PC-3 (cell line): ENCODE measurements at regions not wholly inside any gene's neighbourhood (a gene's known extent, or its start where the extent isn't known, plus 50 kb on each side); places are given as distances from the start of the nearest gene placed in this dataset.

Experiments
- ATAC-seq: fragments of 200-7000 bp; cut with Tn5 transposase; 2 replicates; pipeline ENCODE4 v1.9.1; 2020; ENCODE audit warnings: mild to moderate bottlenecking, moderate library complexity
- BruUV-seq: library from RNA; stranded (reverse); fragments of 400-500 nt; replicated peaks from 2 replicates; lab custom pipeline; 2021; lab: Mats Ljungman, UMichigan
- CTCF ChIA-PET: fragments of 300-600 bp; sonication (Branson Sonifier 250); formaldehyde crosslinking; loops from one replicate; lab custom pipeline; 2022; ENCODE audit warnings: antibody characterized with exemption; lab: Charles Lee
- POLR2A ChIA-PET: fragments of 300-600 bp; sonication (Branson Sonifier 250); formaldehyde crosslinking; loops from one replicate; lab custom pipeline; 2022; ENCODE audit warnings: antibody characterized with exemption; ENCODE audit not compliant: unreplicated experiment; lab: Charles Lee
- DNase-seq: peaks from one replicate; pipeline ENCODE4 v3.0.0-alpha.2; 2015
- H2AFZ ChIP-seq: fragments of 300-600 bp; sonication (generic); 2 replicates; pipeline ENCODE4 v1.6.0; 2016; ENCODE audit warnings: antibody characterized with exemption, low read length
- H3F3A ChIP-seq: fragments of 300-600 bp; sonication (generic); one replicate; pipeline ENCODE4 v1.6.0; 2017; ENCODE audit warnings: antibody characterized with exemption, low read length, control low read depth, mild to moderate bottlenecking; ENCODE audit not compliant: unreplicated experiment
- H3K27ac ChIP-seq: fragments of 300-600 bp; sonication (generic); 2 replicates; pipeline ENCODE4 v1.5.1; 2016; ENCODE audit warnings: mild to moderate bottlenecking, low read length
- H3K27me3 ChIP-seq: fragments of 300-600 bp; sonication (generic); 2 replicates; pipeline ENCODE4 v1.6.1; 2016; ENCODE audit warnings: low read length, mixed read lengths
- H3K36me3 ChIP-seq: fragments of 300-600 bp; sonication (generic); 2 replicates; pipeline ENCODE4 v1.6.1; 2016; ENCODE audit warnings: low read depth, mixed run types, low read length, mixed read lengths
- H3K4me1 ChIP-seq: fragments of 300-600 bp; sonication (generic); 2 replicates; pipeline ENCODE4 v1.5.1; 2016; ENCODE audit warnings: low read length; ENCODE audit not compliant: insufficient read depth
- H3K4me2 ChIP-seq: fragments of 300-600 bp; sonication (generic); 2 replicates; pipeline ENCODE4 v1.6.0; 2016; ENCODE audit warnings: low read length
- H3K4me3 ChIP-seq: fragments of 300-600 bp; sonication (generic); 2 replicates; pipeline ENCODE4 v1.5.1; 2016; ENCODE audit warnings: mild to moderate bottlenecking, low read length, mixed read lengths
- H3K79me2 ChIP-seq: fragments of 300-600 bp; sonication (generic); 2 replicates; pipeline ENCODE4 v1.6.1; 2017; ENCODE audit warnings: low read length, mixed read lengths
- H3K9ac ChIP-seq: fragments of 300-600 bp; sonication (generic); 2 replicates; pipeline ENCODE4 v1.6.0; 2016; ENCODE audit warnings: mild to moderate bottlenecking, low read length
- H3K9me2 ChIP-seq: fragments of 300-600 bp; sonication (generic); replicated peaks from 2 replicates; pipeline ENCODE4 v1.6.1; 2016; ENCODE audit warnings: mixed run types, low read length, mixed read lengths
- H3K9me3 ChIP-seq: fragments of 300-600 bp; sonication (generic); 2 replicates; pipeline ENCODE4 v1.6.1; 2016; ENCODE audit warnings: low read length, mixed read lengths
- H4K20me1 ChIP-seq: fragments of 300-600 bp; sonication (generic); 2 replicates; pipeline ENCODE4 v1.6.1; 2016; ENCODE audit warnings: low read length, mixed read lengths
- EZH2 ChIP-seq: fragments of 300-600 bp; sonication (generic); IDR thresholded peaks from one replicate; pipeline ENCODE4 v1.6.1; 2017; ENCODE audit warnings: antibody characterized with exemption, mild to moderate bottlenecking, low read length; ENCODE audit not compliant: unreplicated experiment
- EZH2phosphoT487 ChIP-seq: fragments of 300-600 bp; sonication (generic); IDR thresholded peaks from 2 replicates; pipeline ENCODE4 v1.6.1; 2018; ENCODE audit warnings: mild to moderate bottlenecking, antibody characterized with exemption, low read length, borderline replicate concordance
- intact Hi-C: fragments of 100-400 bp; cut with micrococcal nuclease; formaldehyde crosslinking; loops from 2 replicates; pipeline ENCODE4 v1.9.0; 2023
- TF ChIP-seq, protein P1 (sequence below): fragments of 300-600 bp; sonication (generic); conservative IDR thresholded peaks from 2 replicates; pipeline ENCODE4 v1.5.1; 2017; ENCODE audit warnings: antibody characterized with exemption, low read depth, mild to moderate bottlenecking, low read length

GRCh38 chr2:142544173-142544572 lies 333.3 kb upstream of the KYNU start:
- Histone ChIP-seq H3K9me2 (no peaks in the 10 kb centered on the region), H3F3A (no peaks in the 10 kb centered on the region), H3K9me3 (no peaks in the 10 kb centered on the region), H3K27ac (no peak overlapping the region), H2AFZ (no peak overlapping the region), H3K4me3 (no peak overlapping the region), H3K4me2 (no peak overlapping the region), H3K79me2 (no peaks in the 10 kb centered on the region), H3K4me1 (no peaks in the 10 kb centered on the region), H3K36me3 (no peaks in the 10 kb centered on the region), H3K9ac (no peak overlapping the region), H3K27me3 (no peaks in the 10 kb centered on the region), H4K20me1 (no peaks in the 10 kb centered on the region)
- intact Hi-C loops = no loop called here
- TF ChIP-seq EZH2phosphoT487 (no peak), EZH2 (no peak)
- TF ChIP-seq, protein P1, sequence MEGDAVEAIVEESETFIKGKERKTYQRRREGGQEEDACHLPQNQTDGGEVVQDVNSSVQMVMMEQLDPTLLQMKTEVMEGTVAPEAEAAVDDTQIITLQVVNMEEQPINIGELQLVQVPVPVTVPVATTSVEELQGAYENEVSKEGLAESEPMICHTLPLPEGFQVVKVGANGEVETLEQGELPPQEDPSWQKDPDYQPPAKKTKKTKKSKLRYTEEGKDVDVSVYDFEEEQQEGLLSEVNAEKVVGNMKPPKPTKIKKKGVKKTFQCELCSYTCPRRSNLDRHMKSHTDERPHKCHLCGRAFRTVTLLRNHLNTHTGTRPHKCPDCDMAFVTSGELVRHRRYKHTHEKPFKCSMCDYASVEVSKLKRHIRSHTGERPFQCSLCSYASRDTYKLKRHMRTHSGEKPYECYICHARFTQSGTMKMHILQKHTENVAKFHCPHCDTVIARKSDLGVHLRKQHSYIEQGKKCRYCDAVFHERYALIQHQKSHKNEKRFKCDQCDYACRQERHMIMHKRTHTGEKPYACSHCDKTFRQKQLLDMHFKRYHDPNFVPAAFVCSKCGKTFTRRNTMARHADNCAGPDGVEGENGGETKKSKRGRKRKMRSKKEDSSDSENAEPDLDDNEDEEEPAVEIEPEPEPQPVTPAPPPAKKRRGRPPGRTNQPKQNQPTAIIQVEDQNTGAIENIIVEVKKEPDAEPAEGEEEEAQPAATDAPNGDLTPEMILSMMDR = no peak
- POLR2A ChIA-PET = no interaction called here
- CTCF ChIA-PET = no interaction called here
- DNase-seq = no peak
- BruUV-seq = no TSS peak
- no peak for ATAC-seq

- intact Hi-C loops = no loop called here
- H3K27me3 ChIP-seq = no peaks in the 10 kb centered on the region
- CTCF ChIA-PET = no interaction called here
These were observed 335.0 kb upstream of the KYNU start for GRCh38 chr2:142542431-142542910.

DNA sequence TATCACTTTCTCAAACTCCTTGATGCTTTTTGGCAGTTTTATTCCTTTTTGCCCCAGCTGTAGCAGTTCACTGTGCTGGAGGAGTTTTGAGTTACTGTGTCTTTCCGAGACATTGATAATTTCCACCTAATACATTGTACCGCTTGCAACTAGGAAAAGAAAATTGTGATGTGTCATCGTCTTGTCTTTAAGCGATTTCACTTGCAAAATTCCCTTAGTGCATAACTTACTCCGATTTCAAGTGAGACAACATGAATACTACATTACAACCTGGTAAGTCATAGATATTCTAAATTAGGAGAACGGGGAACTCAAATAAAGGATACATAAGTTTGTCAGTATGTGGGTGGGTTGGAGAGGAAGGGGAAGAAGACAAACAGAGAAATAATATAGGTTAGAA lies 340.5 kb upstream of the KYNU start:
- ATAC-seq = no peak
- intact Hi-C loops = no loop called here
- H3K4me1 ChIP-seq = no peaks in the 10 kb centered on the region

More at GRCh38 chr2:142542431-142542910, 335.0 kb upstream of the KYNU start:
- H3F3A ChIP-seq = no peaks in the 10 kb centered on the region
- H3K4me3 ChIP-seq = no peak overlapping the region
- H3K79me2 ChIP-seq = no peaks in the 10 kb centered on the region
- H2AFZ ChIP-seq = no peak overlapping the region
- H3K9ac ChIP-seq = no peak overlapping the region
- TF ChIP-seq, protein P1 = no peak
- TF ChIP-seq EZH2 (no peak), EZH2phosphoT487 (no peak)
- no peak for ATAC-seq
- DNase-seq = no peak
- H3K4me2 ChIP-seq = no peak overlapping the region
- H3K9me2 ChIP-seq = no peaks in the 10 kb centered on the region
- no peaks in the 10 kb centered on the region for H3K9me3 ChIP-seq
- H3K36me3 ChIP-seq = no peaks in the 10 kb centered on the region
- no peaks in the 10 kb centered on the region for H4K20me1 ChIP-seq
- no TSS peak for BruUV-seq
- H3K4me1 ChIP-seq = no peaks in the 10 kb centered on the region
- POLR2A ChIA-PET = no interaction called here
- no peak overlapping the region for H3K27ac ChIP-seq

More for the DNA sequence above, 340.5 kb upstream of the KYNU start:
- H3K27ac ChIP-seq = no peak overlapping the region
- no peak overlapping the region for H3K4me3 ChIP-seq
- H3K36me3 ChIP-seq = no peaks in the 10 kb centered on the region
- no peak overlapping the region for H3K4me2 ChIP-seq
- TF ChIP-seq EZH2phosphoT487 (no peak), EZH2 (no peak)
- TF ChIP-seq, protein P1 = no peak
- no peak overlapping the region for H2AFZ ChIP-seq
- no peaks in the 10 kb centered on the region for H3K9me2 ChIP-seq
- H4K20me1 ChIP-seq = no peaks in the 10 kb centered on the region
- H3K9me3 ChIP-seq = no peaks in the 10 kb centered on the region
- BruUV-seq = no TSS peak
- ChIA-PET CTCF (no interaction called here), POLR2A (no interaction called here)
- H3F3A ChIP-seq = no peaks in the 10 kb centered on the region
- H3K79me2 ChIP-seq = no peaks in the 10 kb centered on the region
- H3K9ac ChIP-seq = no peak overlapping the region
- H3K27me3 ChIP-seq = no peaks in the 10 kb centered on the region
- DNase-seq = no peak
